Neural progenitor cell (in vitro differentiated cells): ENCODE measurements at regions not wholly inside any gene's neighbourhood (a gene's known extent, or its start where the extent isn't known, plus 50 kb on each side); places are given as distances from the start of the nearest gene placed in this dataset.

Experiments used
- DNase-seq: peaks from one replicate; pipeline ENCODE4 v3.0.0-alpha.2; 2016; ENCODE audit warnings: low spot score
- H2AFZ ChIP-seq: fragments of 200-600 bp; sonication (generic); replicated peaks from 2 replicates; pipeline ENCODE4 v1.6.1; 2016; ENCODE audit warnings: antibody characterized with exemption
- H3F3A ChIP-seq: fragments of 200-600 bp; sonication (generic); 2 replicates; pipeline ENCODE4 v1.6.1; 2016; ENCODE audit warnings: antibody characterized with exemption, low read depth
- H3K27ac ChIP-seq: fragments of 200-600 bp; sonication (generic); 2 replicates; pipeline ENCODE4 v1.5.1; 2016; ENCODE audit warnings: mild to moderate bottlenecking
- H3K27me3 ChIP-seq: fragments of 200-600 bp; sonication (generic); 2 replicates; pipeline ENCODE4 v1.6.1; 2016; ENCODE audit warnings: mild to moderate bottlenecking, moderate library complexity
- H3K36me3 ChIP-seq: fragments of 200-600 bp; sonication (generic); 2 replicates; pipeline ENCODE4 v1.5.1; 2016
- H3K4me1 ChIP-seq: fragments of 200-600 bp; sonication (generic); 2 replicates; pipeline ENCODE4 v1.6.1; 2016; ENCODE audit warnings: mixed run types
- H3K4me2 ChIP-seq: fragments of 200-600 bp; sonication (generic); 2 replicates; pipeline ENCODE4 v1.6.1; 2016
- H3K4me3 ChIP-seq: fragments of 200-600 bp; sonication (generic); 2 replicates; pipeline ENCODE4 v1.5.1; 2016
- H3K79me2 ChIP-seq: fragments of 200-600 bp; sonication (generic); 2 replicates; pipeline ENCODE4 v1.6.1; 2016; ENCODE audit warnings: low read depth
- H3K9ac ChIP-seq: fragments of 200-600 bp; sonication (generic); 2 replicates; pipeline ENCODE4 v1.6.1; 2016
- H3K9me3 ChIP-seq: fragments of 200-600 bp; sonication (generic); 2 replicates; pipeline ENCODE4 v1.5.1; 2016; ENCODE audit warnings: low read depth
- H4K20me1 ChIP-seq: fragments of 200-600 bp; sonication (generic); 2 replicates; pipeline ENCODE4 v1.6.1; 2016; ENCODE audit warnings: low read depth
- H3K27ac Mint-ChIP-seq: 3 replicates; pipeline ENCODE4 v1.8.0; 2021; ENCODE audit warnings: mixed read lengths
- H3K27me3 Mint-ChIP-seq: 2 replicates; pipeline ENCODE4 v1.8.0; 2022; ENCODE audit warnings: low read depth, mild to moderate bottlenecking, inconsistent platforms, moderate library complexity, mixed read lengths; ENCODE audit not compliant: insufficient read depth
- H3K36me3 Mint-ChIP-seq: 3 replicates; pipeline ENCODE4 v1.8.0; 2021; ENCODE audit warnings: mixed read lengths
- H3K4me1 Mint-ChIP-seq: 3 replicates; pipeline ENCODE4 v1.8.0; 2021; ENCODE audit warnings: mixed read lengths
- H3K4me3 Mint-ChIP-seq: 3 replicates; pipeline ENCODE4 v1.8.0; 2021; ENCODE audit warnings: mild to moderate bottlenecking, moderate library complexity, mixed read lengths
- H3K9me3 Mint-ChIP-seq: 3 replicates; pipeline ENCODE4 v1.8.0; 2020; ENCODE audit warnings: mixed read lengths
- CTCF ChIP-seq: fragments of 200-600 bp; sonication (generic); IDR thresholded peaks from 2 replicates; pipeline ENCODE4 v1.5.1; 2017; ENCODE audit warnings: antibody characterized with exemption, mild to moderate bottlenecking
- EZH2 ChIP-seq: fragments of 200-600 bp; sonication (generic); IDR thresholded peaks from 2 replicates; pipeline ENCODE4 v1.6.1; 2017; ENCODE audit warnings: antibody characterized with exemption, mild to moderate bottlenecking, moderate library complexity
- EZH2phosphoT487 ChIP-seq: fragments of 200-600 bp; sonication (generic); IDR thresholded peaks from 2 replicates; pipeline ENCODE4 v1.6.1; 2017; ENCODE audit warnings: antibody characterized with exemption

- Mint-ChIP-seq H3K27ac (no peak overlapping the region), H3K27me3 (peaks cover 4% of the 10 kb centered on the region), H3K4me1 (peaks cover 9% of the 10 kb centered on the region), H3K36me3 (no peaks in the 10 kb centered on the region), H3K4me3 (no peak overlapping the region), H3K9me3 (no peaks in the 10 kb centered on the region)
- Histone ChIP-seq H4K20me1 (no peaks in the 10 kb centered on the region), H3K9me3 (no peaks in the 10 kb centered on the region), H3K79me2 (no peaks in the 10 kb centered on the region), H3K4me2 (no peak overlapping the region), H3K36me3 (no peaks in the 10 kb centered on the region), H2AFZ (no peak overlapping the region), H3K27me3 (no peaks in the 10 kb centered on the region), H3F3A (no peaks in the 10 kb centered on the region), H3K27ac (no peak overlapping the region), H3K4me3 (no peak overlapping the region), H3K9ac (no peak overlapping the region), H3K4me1 (no peaks in the 10 kb centered on the region)
- no peak for DNase-seq
- no peak for TF ChIP-seq EZH2phosphoT487
- TF ChIP-seq EZH2, result no peak
- TF ChIP-seq CTCF, result no peak
Measured at GRCh38 chr15:31248263-31248662, 78.4 kb upstream of the KLF13 start.

DNA sequence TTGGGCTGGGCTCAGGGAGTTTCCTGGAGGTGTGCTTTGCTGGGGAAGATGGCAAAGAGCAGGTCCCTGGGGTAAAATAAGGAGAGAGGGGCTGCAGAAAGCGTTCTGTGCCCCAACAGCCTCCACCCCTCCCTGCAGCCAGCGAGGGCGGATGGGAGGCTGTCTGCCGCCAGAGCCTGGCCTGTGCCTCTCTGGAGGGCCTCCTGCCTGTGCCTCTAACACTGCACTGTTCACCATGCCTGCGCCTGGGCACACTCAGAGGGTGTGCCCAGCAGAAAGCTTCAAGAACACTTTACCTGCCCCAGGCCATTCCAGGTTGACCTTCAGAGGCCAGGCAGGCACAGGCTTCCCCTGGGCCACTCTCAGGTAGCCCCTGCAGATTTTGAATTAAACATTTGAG is 77.7 kb upstream of the KLF13 start:
- Mint-ChIP-seq H3K9me3 (no peaks in the 10 kb centered on the region), H3K27ac (no peak overlapping the region), H3K27me3 (peaks cover 4% of the 10 kb centered on the region), H3K4me3 (no peak overlapping the region), H3K4me1 (peaks cover 9% of the 10 kb centered on the region), H3K36me3 (no peaks in the 10 kb centered on the region)
- TF ChIP-seq EZH2, result no peak
- no peak for TF ChIP-seq EZH2phosphoT487
- no peak for TF ChIP-seq CTCF
- H4K20me1 ChIP-seq, result no peaks in the 10 kb centered on the region
- H3F3A ChIP-seq, result no peaks in the 10 kb centered on the region
- H3K4me3 ChIP-seq, result no peak overlapping the region
- no peak overlapping the region for H3K4me2 ChIP-seq
- H2AFZ ChIP-seq, result no peak overlapping the region
- DNase-seq, result no peak
- H3K36me3 ChIP-seq, result no peaks in the 10 kb centered on the region
- H3K9me3 ChIP-seq, result no peaks in the 10 kb centered on the region
- H3K27me3 ChIP-seq, result no peaks in the 10 kb centered on the region
- H3K4me1 ChIP-seq, result no peaks in the 10 kb centered on the region
- H3K27ac ChIP-seq, result no peak overlapping the region
- no peak overlapping the region for H3K9ac ChIP-seq
- H3K79me2 ChIP-seq, result no peaks in the 10 kb centered on the region

- H4K20me1 ChIP-seq, result no peaks in the 10 kb centered on the region
- DNase-seq, result no peak
- TF ChIP-seq CTCF, result no peak
- no peak for TF ChIP-seq EZH2phosphoT487
- TF ChIP-seq EZH2, result no peak
- no peak overlapping the region for H3K27ac Mint-ChIP-seq
- H2AFZ ChIP-seq, result no peak overlapping the region
- no peak overlapping the region for H3K27ac ChIP-seq
- H3K9me3 ChIP-seq, result no peaks in the 10 kb centered on the region
- H3K79me2 ChIP-seq, result no peaks in the 10 kb centered on the region
- no peak overlapping the region for H3K4me3 ChIP-seq
- H3F3A ChIP-seq, result no peaks in the 10 kb centered on the region
- H3K36me3 ChIP-seq, result no peaks in the 10 kb centered on the region
- no peak overlapping the region for H3K4me3 Mint-ChIP-seq
- peaks cover 4% of the 10 kb centered on the region for H3K27me3 Mint-ChIP-seq
- no peaks in the 10 kb centered on the region for H3K27me3 ChIP-seq
- peaks cover 9% of the 10 kb centered on the region for H3K4me1 Mint-ChIP-seq
- H3K4me2 ChIP-seq, result no peak overlapping the region
- H3K36me3 Mint-ChIP-seq, result no peaks in the 10 kb centered on the region
- no peak overlapping the region for H3K9ac ChIP-seq
- H3K4me1 ChIP-seq, result no peaks in the 10 kb centered on the region
- H3K9me3 Mint-ChIP-seq, result no peaks in the 10 kb centered on the region
Measured at GRCh38 chr15:31250033-31250432, 76.6 kb upstream of the KLF13 start.

- Mint-ChIP-seq H3K9me3 (no peaks in the 10 kb centered on the region), H3K4me1 (peaks cover 9% of the 10 kb centered on the region), H3K27ac (no peak overlapping the region), H3K27me3 (peaks cover 5% of the 10 kb centered on the region), H3K4me3 (no peak overlapping the region), H3K36me3 (no peaks in the 10 kb centered on the region)
- no peak for DNase-seq
- H3K27ac ChIP-seq, result no peak overlapping the region
- no peaks in the 10 kb centered on the region for H3F3A ChIP-seq
- H3K9ac ChIP-seq, result no peak overlapping the region
- H3K27me3 ChIP-seq, result no peaks in the 10 kb centered on the region
- H4K20me1 ChIP-seq, result no peaks in the 10 kb centered on the region
- TF ChIP-seq EZH2, result no peak
- TF ChIP-seq CTCF, result no peak
- TF ChIP-seq EZH2phosphoT487, result no peak
- no peaks in the 10 kb centered on the region for H3K4me1 ChIP-seq
- no peaks in the 10 kb centered on the region for H3K79me2 ChIP-seq
- H3K4me2 ChIP-seq, result no peak overlapping the region
- no peak overlapping the region for H3K4me3 ChIP-seq
- H2AFZ ChIP-seq, result no peak overlapping the region
- H3K9me3 ChIP-seq, result no peaks in the 10 kb centered on the region
- no peaks in the 10 kb centered on the region for H3K36me3 ChIP-seq
Measured at GRCh38 chr15:31251165-31251564, 75.5 kb upstream of the KLF13 start.
